Lung microvascular endothelial cell (primary cell): ENCODE measurements at regions not wholly inside any gene's neighbourhood (a gene's known extent, or its start where the extent isn't known, plus 50 kb on each side); places are given as distances from the start of the nearest gene placed in this dataset.
"Not testable (repeated sequence)": the region's sequence is repeated elsewhere in the genome, so short reads cannot be mapped to it uniquely, and the experiment has no call there.

Experiments
- DNase-seq, 2 donors: peaks; one replicate each; pipeline versions ENCODE4 v3.0.0 to v3.0.0-alpha.2; 2010; ENCODE audit warnings: low read depth in 2 of 2

- no peak for DNase-seq
These were observed 1154.3 kb downstream of the FAM181B start for GRCh38 chr11:81579339-81579738.

- no peak for DNase-seq
These were observed 1155.1 kb downstream of the FAM181B start for GRCh38 chr11:81578571-81578970.

- DNase-seq = no peak
These were observed 1159.4 kb downstream of the FAM181B start for GRCh38 chr11:81574301-81574700.

GRCh38 chr11:81573367-81573766 lies 1160.3 kb downstream of the FAM181B start:
- no peak for DNase-seq

- no peak for DNase-seq
These were observed 1163.0 kb downstream of the FAM181B start for GRCh38 chr11:81570669-81571068.

GRCh38 chr11:81569999-81570398 lies 1163.7 kb downstream of the FAM181B start:
- no peak for DNase-seq

- DNase-seq = no peak
These were observed 1164.7 kb downstream of the FAM181B start for GRCh38 chr11:81568918-81569317.

- DNase-seq = no peak
These were observed 1185.5 kb downstream of the FAM181B start for GRCh38 chr11:81548123-81548522.

GRCh38 chr11:81539806-81540205 lies 1193.9 kb downstream of the FAM181B start:
- not testable (repeated sequence) for DNase-seq

GRCh38 chr11:81515566-81515965 lies 1218.1 kb downstream of the FAM181B start:
- DNase-seq = no peak

- peak; percentile 24 to 36 for DNase-seq
These were observed 1236.4 kb downstream of the FAM181B start for GRCh38 chr11:81497202-81497804.

- DNase-seq = no peak
These were observed 1237.1 kb downstream of the FAM181B start for GRCh38 chr11:81496601-81497000.

- no peak for DNase-seq
These were observed 1237.9 kb downstream of the FAM181B start for GRCh38 chr11:81495699-81496292.

GRCh38 chr11:81494431-81494830 lies 1239.2 kb downstream of the FAM181B start:
- DNase-seq = no peak

GRCh38 chr11:81492923-81493445 lies 1240.7 kb downstream of the FAM181B start:
- DNase-seq = no peak

- no peak for DNase-seq
These were observed 1246.6 kb downstream of the FAM181B start for GRCh38 chr11:81487109-81487508.

- DNase-seq = no peak
These were observed 1249.5 kb downstream of the FAM181B start for GRCh38 chr11:81484196-81484595.

- DNase-seq = no peak
These were observed 1256.4 kb downstream of the FAM181B start for GRCh38 chr11:81477277-81477676.

GRCh38 chr11:81476345-81476744 lies 1257.3 kb downstream of the FAM181B start:
- DNase-seq = no peak

GRCh38 chr11:81472646-81473045 lies 1261.0 kb downstream of the FAM181B start:
- no peak for DNase-seq

- no peak for DNase-seq
These were observed 1263.2 kb downstream of the FAM181B start for GRCh38 chr11:81470446-81470845.

GRCh38 chr11:81459766-81460306 lies 1273.8 kb downstream of the FAM181B start:
- DNase-seq = no peak

- DNase-seq = no peak
These were observed 1284.0 kb downstream of the FAM181B start for GRCh38 chr11:81449588-81450156.
